Vagina (tissue), 2 donors: ENCODE measurements at regions not wholly inside any gene's neighbourhood (a gene's known extent, or its start where the extent isn't known, plus 50 kb on each side); places are given as distances from the start of the nearest gene placed in this dataset.

Source experiments
- POLR2A ChIP-seq, 2 donors: fragments of 450-650 bp; IDR thresholded peaks; one replicate each; pipeline ENCODE4 v1.6.1; 2017; ENCODE audit warnings: antibody characterized with exemption in 2 of 2, mild to moderate bottlenecking in 2 of 2, moderate library complexity in 2 of 2
- POLR2AphosphoS5 ChIP-seq, 2 donors: sonication (generic); formaldehyde crosslinking; IDR thresholded peaks; one replicate each; pipeline ENCODE4 v1.9.0; 2017; ENCODE audit warnings: antibody characterized with exemption in 2 of 2, mild to moderate bottlenecking in 2 of 2, low read depth in 1 of 2; ENCODE audit not compliant: insufficient read depth in 1 of 2

- TF ChIP-seq POLR2A (IDR thresholded peaks at IDR 0.05) (no peak), POLR2AphosphoS5 (IDR thresholded peaks at IDR 0.05; ENCODE audit: insufficient read depth in 1 of 2, low read depth in 1 of 2) (no peak)
Measured at GRCh38 chr2:35168351-35168750, 1187.2 kb upstream of the CRIM1 start.
